H1 (cell line): ENCODE measurements at regions not wholly inside any gene's neighbourhood (a gene's known extent, or its start where the extent isn't known, plus 50 kb on each side); places are given as distances from the start of the nearest gene placed in this dataset.

ENCODE experiments used
- CTCF ChIA-PET: fragments of 300-600 bp; sonication (Branson Sonifier 250); formaldehyde crosslinking; loops from one replicate; lab custom pipeline; 2021; ENCODE audit not compliant: partially characterized antibody; lab: Charles Lee
- POLR2A ChIA-PET: fragments of 300-600 bp; sonication (Branson Sonifier 250); formaldehyde crosslinking; loops from one replicate; lab custom pipeline; 2021; ENCODE audit warnings: inconsistent platforms; ENCODE audit not compliant: partially characterized antibody; lab: Charles Lee
- DNase-seq, 2 experiments: peaks; one replicate each; pipeline versions ENCODE4 v3.0.0 to v3.0.0-alpha.2; 2010 to 2022; ENCODE audit warnings: low spot score in 2 of 2, low read depth in 1 of 2, mixed read lengths in 1 of 2
- FAIRE-seq: peaks from 2 replicates; lab custom pipeline; 2011; peaks lifted over from hg19 to GRCh38; lab: Jason Lieb, UNC
- H2AFZ ChIP-seq: 2 replicates; pipeline ENCODE4 v1.8.1; 2012; ENCODE audit warnings: low read length, inconsistent platforms
- H2AK5ac ChIP-seq: 2 replicates; pipeline ENCODE4 v1.6.1; 2013; ENCODE audit warnings: low read depth, low read length
- H2BK120ac ChIP-seq: replicated peaks from 2 replicates; pipeline ENCODE3; 2013; ENCODE audit warnings: low read depth, low read length, inconsistent platforms
- H2BK12ac ChIP-seq: 2 replicates; pipeline ENCODE4 v1.6.1; 2013; ENCODE audit warnings: low read depth, low read length
- H2BK15ac ChIP-seq: 2 replicates; pipeline ENCODE4 v1.6.1; 2013; ENCODE audit warnings: low read length
- H2BK20ac ChIP-seq: 2 replicates; pipeline ENCODE4 v1.6.1; 2013; ENCODE audit warnings: low read length
- H2BK5ac ChIP-seq: 2 replicates; pipeline ENCODE4 v1.6.1; 2013; ENCODE audit warnings: low read depth, low read length
- H3K14ac ChIP-seq: 2 replicates; pipeline ENCODE4 v1.6.1; 2013; ENCODE audit warnings: inconsistent platforms; ENCODE audit not compliant: insufficient read length
- H3K18ac ChIP-seq: 2 replicates; pipeline ENCODE4 v1.6.1; 2013; ENCODE audit warnings: low read length; ENCODE audit errors: extremely low read depth
- H3K23ac ChIP-seq: 2 replicates; pipeline ENCODE4 v1.6.1; 2013; ENCODE audit warnings: inconsistent platforms; ENCODE audit not compliant: insufficient read length
- H3K23me2 ChIP-seq: 2 replicates; pipeline ENCODE4 v1.6.1; 2013; ENCODE audit warnings: low read depth, low read length
- H3K27ac ChIP-seq: 2 replicates; pipeline ENCODE4 v1.6.1; 2011; ENCODE audit warnings: low read depth, low read length, inconsistent platforms
- H3K27me3 ChIP-seq, 4 experiments: replicated peaks in 1 of 4; 1 replicate in 1 of 4; 2 replicates in 3 of 4; pipeline versions ENCODE4 v1.6.1 to v1.8.1; 2011 to 2013; ENCODE audit warnings: low read length in 3 of 4, mild to moderate bottlenecking in 3 of 4, inconsistent platforms in 2 of 4, mixed read lengths in 2 of 4, moderate library complexity in 1 of 4; ENCODE audit not compliant: control insufficient read depth in 3 of 4, insufficient read depth in 3 of 4; ENCODE audit errors: extremely low read depth in 1 of 4
- H3K36me3 ChIP-seq, 4 experiments: 2 replicates each; pipeline versions ENCODE4 v1.6.1 to v1.8.1; 2011 to 2013; ENCODE audit warnings: mild to moderate bottlenecking in 4 of 4, low read length in 3 of 4, moderate library complexity in 2 of 4, control low read depth in 1 of 4, inconsistent platforms in 1 of 4; ENCODE audit not compliant: insufficient read depth in 4 of 4, control insufficient read depth in 2 of 4
- H3K4ac ChIP-seq: replicated peaks from 2 replicates; pipeline ENCODE3; 2013; ENCODE audit warnings: low read length, low read depth, mixed read lengths, inconsistent platforms; ENCODE audit not compliant: insufficient read length
- H3K4me1 ChIP-seq, 4 experiments: replicated peaks in 1 of 4; 1 replicate in 1 of 4; 2 replicates in 3 of 4; pipeline versions ENCODE4 v1.6.1 to v1.8.1; 2011 to 2013; ENCODE audit warnings: low read length in 3 of 4, inconsistent platforms in 2 of 4, mixed read lengths in 1 of 4; ENCODE audit not compliant: insufficient read depth in 4 of 4, control insufficient read depth in 3 of 4
- H3K4me2 ChIP-seq, 2 experiments: 2 replicates each; pipeline versions ENCODE4 v1.6.1 to v1.8.1; 2011 to 2013; ENCODE audit warnings: low read depth in 2 of 2, low read length in 2 of 2, control low read depth in 1 of 2, inconsistent platforms in 1 of 2, mild to moderate bottlenecking in 1 of 2; ENCODE audit not compliant: insufficient read depth in 1 of 2
- H3K4me3 ChIP-seq, 4 experiments: fragments of 200-600, 300-600 bp in 1 of 4; sonication (generic), shearing (Covaris generic), sonication (Bioruptor Twin) in 1 of 4; 2 replicates each; pipeline versions ENCODE4 v1.5.1 to v1.8.1; 2011 to 2016; ENCODE audit warnings: low read length in 4 of 4, low read depth in 3 of 4, control low read depth in 2 of 4, inconsistent platforms in 2 of 4, mild to moderate bottlenecking in 2 of 4, mixed read lengths in 1 of 4, moderate library complexity in 1 of 4; ENCODE audit not compliant: insufficient read depth in 2 of 4; ENCODE audit errors: extremely low read depth in 1 of 4
- H3K56ac ChIP-seq: replicated peaks from 2 replicates; pipeline ENCODE3; 2013; ENCODE audit warnings: low read depth, mild to moderate bottlenecking, mixed read lengths, low read length, inconsistent platforms; ENCODE audit not compliant: insufficient read length
- H3K79me1 ChIP-seq: 2 replicates; pipeline ENCODE4 v1.6.1; 2013; ENCODE audit warnings: low read depth, low read length, control low read depth
- H3K79me2 ChIP-seq, 2 experiments: 2 replicates each; pipeline versions ENCODE4 v1.6.1 to v1.8.1; 2012 to 2013; ENCODE audit warnings: low read length in 2 of 2, mild to moderate bottlenecking in 2 of 2, inconsistent platforms in 1 of 2; ENCODE audit not compliant: insufficient read depth in 2 of 2, control insufficient read depth in 1 of 2
- H3K9ac ChIP-seq, 4 experiments: replicated peaks in 1 of 4; 1 replicate in 1 of 4; 2 replicates in 3 of 4; pipeline versions ENCODE4 v1.6.1 to v1.8.1; 2011 to 2013; ENCODE audit warnings: low read depth in 3 of 4, low read length in 3 of 4, control low read depth in 2 of 4, mild to moderate bottlenecking in 2 of 4, moderate library complexity in 2 of 4, inconsistent platforms in 1 of 4; ENCODE audit errors: extremely low read depth in 1 of 4
- H3K9me3 ChIP-seq, 2 experiments: 2 replicates each; pipeline versions ENCODE4 v1.6.1 to v1.8.1; 2012 to 2013; ENCODE audit warnings: mild to moderate bottlenecking in 2 of 2, moderate library complexity in 2 of 2, control low read depth in 1 of 2, inconsistent platforms in 1 of 2, low read depth in 1 of 2, low read length in 1 of 2, mixed read lengths in 1 of 2; ENCODE audit not compliant: insufficient read depth in 2 of 2
- H4K20me1 ChIP-seq, 2 experiments: replicated peaks in 1 of 2; 2 replicates each; pipeline versions ENCODE3 to v1.8.1; 2011 to 2013; ENCODE audit warnings: inconsistent platforms in 2 of 2, low read length in 2 of 2, mild to moderate bottlenecking in 1 of 2; ENCODE audit not compliant: insufficient read depth in 2 of 2, control insufficient read depth in 1 of 2
- H4K5ac ChIP-seq: 2 replicates; pipeline ENCODE4 v1.6.1; 2013; ENCODE audit warnings: low read length, low read depth, mixed read lengths, inconsistent platforms; ENCODE audit not compliant: insufficient read length
- H4K8ac ChIP-seq: 2 replicates; pipeline ENCODE4 v1.8.0; 2013; ENCODE audit warnings: mild to moderate bottlenecking, moderate library complexity, low read length, inconsistent platforms; ENCODE audit not compliant: insufficient read depth; ENCODE audit errors: extremely low read depth
- H4K91ac ChIP-seq: replicated peaks from 2 replicates; pipeline ENCODE3; 2013; ENCODE audit warnings: low read length, mixed read lengths, inconsistent platforms; ENCODE audit not compliant: insufficient read length
- BCL11A ChIP-seq, 2 experiments: IDR thresholded peaks; one replicate each; pipeline ENCODE4 v1.6.1; 2011; ENCODE audit warnings: low read depth in 2 of 2, low read length in 2 of 2, mild to moderate bottlenecking in 2 of 2
- CBX5 ChIP-seq: fragments of 300-800, 300-1000 bp; sonication (generic); IDR thresholded peaks from 2 replicates; pipeline ENCODE4 v1.7.1; 2016; ENCODE audit warnings: antibody characterized with exemption, low read length, low read depth
- CHD2 ChIP-seq: IDR thresholded peaks from 2 replicates; pipeline ENCODE4 v1.6.1; 2012; ENCODE audit warnings: low read length, improper control_type of control experiment
- CREB1 ChIP-seq: IDR thresholded peaks from 2 replicates; pipeline ENCODE4 v1.6.1; 2012; ENCODE audit warnings: inconsistent platforms
- CTCF ChIP-seq, 3 experiments: IDR thresholded peaks; 1 replicate in 2 of 3; 2 replicates in 1 of 3; pipeline versions ENCODE4 v1.5.1 to v1.6.1; 2011; ENCODE audit warnings: low read length in 3 of 3, mild to moderate bottlenecking in 3 of 3, inconsistent platforms in 2 of 3, low read depth in 1 of 3, moderate library complexity in 1 of 3; ENCODE audit not compliant: insufficient read depth in 1 of 3; ENCODE audit errors: control extremely low read depth in 1 of 3
- EGR1 ChIP-seq: IDR thresholded peaks from 2 replicates; pipeline ENCODE4 v1.6.1; 2011; ENCODE audit warnings: low read depth, low read length, borderline replicate concordance
- KDM1A ChIP-seq: fragments of 200-600, 300-600 bp; sonication (generic); IDR thresholded peaks from 2 replicates; pipeline ENCODE4 v1.7.1; 2016; ENCODE audit warnings: mild to moderate bottlenecking, low read length, borderline replicate concordance
- SAP30 ChIP-seq: fragments of 300-600 bp; sonication (generic); IDR thresholded peaks from 2 replicates; pipeline ENCODE4 v1.7.1; 2012; ENCODE audit warnings: low read length, moderate library complexity, mild to moderate bottlenecking, inconsistent platforms; ENCODE audit not compliant: insufficient read depth, insufficient replicate concordance
- SIN3A ChIP-seq, 2 experiments: IDR thresholded peaks in 1 of 2; conservative IDR thresholded peaks in 1 of 2; 2 replicates each; pipeline ENCODE4 v1.6.1; 2011 to 2012; ENCODE audit warnings: low read length in 2 of 2, improper control_type of control experiment in 1 of 2, low read depth in 1 of 2, mild to moderate bottlenecking in 1 of 2
- USF2 ChIP-seq: IDR thresholded peaks from 2 replicates; pipeline ENCODE4 v1.6.1; 2011; ENCODE audit warnings: low read length, improper control_type of control experiment
- YY1 ChIP-seq: IDR thresholded peaks from 2 replicates; pipeline ENCODE4 v1.6.1; 2011; ENCODE audit warnings: low read depth, mild to moderate bottlenecking, low read length
- WGBS, 2 experiments: shearing (Covaris generic) in 1 of 2; methylation state at CpG; one replicate each; pipeline versions ENCODE4 v1.1.6 to v1.1.7; 2013 to 2015; ENCODE audit warnings: low lambda C conversion rate in 2 of 2, mixed read lengths in 2 of 2, inconsistent platforms in 1 of 2, low coverage in 1 of 2, missing lambda C conversion rate in 1 of 2; ENCODE audit not compliant: insufficient replicate concordance in 2 of 2, insufficient coverage in 1 of 2, insufficient read length in 1 of 2; ENCODE audit errors: extremely low coverage in 1 of 2, missing lambda C conversion rate in 1 of 2; 5-methylcytosine and 5-hydroxymethylcytosine counted together

GRCh38 chr18:47731276-47731675, 199.2 kb downstream of the SMAD2 start:
- Histone ChIP-seq H2AK5ac (no peak overlapping the region), H2BK12ac (no peak overlapping the region), H3K79me1 (no peaks in the 10 kb centered on the region), H4K20me1 (no peaks in the 10 kb centered on the region), H3K27ac (no peak overlapping the region), H2BK120ac (no peak overlapping the region), H3K27me3 (no peaks in the 10 kb centered on the region), H4K5ac (no peak overlapping the region), H4K91ac (no peak overlapping the region), H3K36me3 (no peaks in the 10 kb centered on the region), H3K79me2 (no peaks in the 10 kb centered on the region), H3K4me2 (no peak overlapping the region), H3K23ac (no peak overlapping the region), H2BK15ac (no peak overlapping the region), H3K4ac (no peak overlapping the region), H3K4me1 (0 out of 7 replicates have a peak, but pooled peaks cover 0 to 2% (median 0%) of the 10 kb centered on the region in 4 experiments), H3K23me2 (no peaks in the 10 kb centered on the region), H3K9ac (no peak overlapping the region), H3K4me3 (no peak overlapping the region), H4K8ac (no peak overlapping the region), H2BK5ac (no peak overlapping the region), H3K18ac (no peak overlapping the region), H2AFZ (no peak overlapping the region), H3K56ac (no peak overlapping the region), H3K9me3 (no peaks in the 10 kb centered on the region), H2BK20ac (no peak overlapping the region), H3K14ac (no peak overlapping the region)
- ChIA-PET CTCF (interaction anchor here (0.8 to 4.0 kb wide), 7 partner anchors 10 to 333 kb away, joined by 3 to 17 read pairs (median 4); no protein-coding TSS in a partner anchor), POLR2A (no interaction called here)
- no peak for FAIRE-seq
- no peak for DNase-seq
- WGBS, 2 experiments = 98% methylated on average over 5 of the region's 5 CpGs; no CpG with 5 or more reads in 1 of the 2 experiments
- TF ChIP-seq EGR1 (no peak), KDM1A (no peak), SAP30 (no peak), CREB1 (no peak), YY1 (no peak), CBX5 (no peak), CHD2 (no peak), USF2 (no peak), BCL11A (IDR thresholded peaks at IDR 0.05; ENCODE audit: low read depth in 2 of 2, low read length in 2 of 2) (no peak), CTCF (IDR thresholded peaks at IDR 0.05; ENCODE audit: control extremely low read depth in 1 of 3, insufficient read depth in 1 of 3, low read depth in 1 of 3, low read length in 3 of 3) (no peak), SIN3A (conservative IDR thresholded peaks at IDR 0.05 in 1 of 2, IDR thresholded peaks at IDR 0.05 in 1 of 2; ENCODE audit: low read depth in 1 of 2, low read length in 2 of 2) (no peak)
